ENCODE measurements at regions not wholly inside any gene's neighbourhood (a gene's known extent, or its start where the extent isn't known, plus 50 kb on each side); places are given as distances from the start of the nearest gene placed in this dataset.
"Not testable (repeated sequence)": the region's sequence is repeated elsewhere in the genome, so short reads cannot be mapped to it uniquely, and the experiment has no call there.

DNA sequence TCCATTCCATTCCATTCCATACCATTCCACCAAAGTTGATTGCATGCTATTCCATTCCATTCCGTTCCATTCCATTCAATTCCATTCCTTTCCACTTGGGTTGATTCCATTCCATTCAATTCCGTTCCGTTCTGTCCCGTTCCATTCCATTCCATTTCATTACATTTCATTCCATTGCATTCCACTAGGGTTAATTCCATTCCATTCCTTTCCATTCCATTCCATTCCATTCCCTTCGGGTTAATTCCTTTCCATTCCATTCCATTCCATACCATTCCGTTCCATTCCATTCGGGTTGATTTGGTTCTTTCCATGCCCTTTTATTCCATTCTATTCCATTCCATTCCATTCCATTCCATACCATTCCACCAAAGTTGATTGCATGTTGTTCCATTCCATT lies 131.9 kb downstream of the CWH43 start:
- DNase-seq (ENCODE audit: low read depth in 2 of 2): not testable (repeated sequence)

DNA sequence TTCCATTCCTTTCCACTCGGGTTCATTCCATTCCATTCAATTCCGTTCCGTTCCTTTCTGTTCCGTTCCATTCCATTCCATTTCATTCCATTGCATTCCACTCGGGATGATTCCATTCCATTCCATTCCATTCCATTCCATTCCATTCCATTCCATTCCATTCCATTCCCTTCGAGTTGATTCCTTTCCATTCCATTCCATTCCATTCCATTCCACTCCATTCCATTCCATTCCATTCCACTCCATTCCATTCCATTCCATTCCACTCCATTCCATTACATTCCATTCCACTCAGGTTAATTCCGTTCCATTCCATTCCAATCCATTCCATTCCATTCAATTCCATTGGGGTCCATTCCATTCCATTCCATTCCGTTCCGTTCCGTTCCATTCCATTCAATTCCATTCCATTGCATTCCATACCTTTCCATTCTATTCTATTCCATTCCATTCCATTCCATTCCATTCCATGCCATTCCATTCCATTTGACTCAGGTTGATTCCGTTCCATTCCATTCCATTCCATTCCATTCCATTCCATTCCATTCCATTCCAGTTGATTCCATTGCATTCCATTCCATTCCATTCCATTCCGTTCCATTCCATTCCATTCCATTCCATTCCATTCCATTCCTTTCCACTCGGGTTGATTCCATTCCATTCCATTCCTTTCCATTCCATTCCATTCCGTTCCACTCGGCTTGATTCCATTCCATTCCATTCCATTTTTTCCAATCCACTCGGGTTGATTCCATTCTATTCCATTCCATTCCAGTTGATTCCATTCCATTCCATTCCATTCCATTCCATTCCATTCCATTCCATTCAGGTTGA lies 132.5 kb downstream of the CWH43 start:
- not testable (repeated sequence) for DNase-seq (ENCODE audit: low read depth in 2 of 2)

DNA sequence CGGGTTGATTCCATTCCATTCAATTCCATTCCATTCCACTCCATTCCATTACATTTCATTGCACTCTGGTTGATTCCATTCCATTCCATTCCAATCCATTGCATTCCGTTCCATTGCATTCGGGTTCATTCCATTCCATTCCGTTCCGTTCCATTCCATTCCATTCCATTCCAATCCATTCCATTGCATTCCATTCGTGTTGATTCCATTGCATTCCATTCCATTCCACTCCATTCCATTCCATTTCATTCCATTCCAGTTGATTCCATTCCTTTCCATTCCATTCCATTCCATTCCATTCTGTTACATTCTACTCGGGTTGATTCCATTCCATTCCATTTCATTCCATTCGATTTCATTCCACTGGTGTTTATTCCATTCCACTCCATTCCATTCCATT lies 133.3 kb downstream of the CWH43 start:
- DNase-seq (ENCODE audit: low read depth in 2 of 2): not testable (repeated sequence)

DNA sequence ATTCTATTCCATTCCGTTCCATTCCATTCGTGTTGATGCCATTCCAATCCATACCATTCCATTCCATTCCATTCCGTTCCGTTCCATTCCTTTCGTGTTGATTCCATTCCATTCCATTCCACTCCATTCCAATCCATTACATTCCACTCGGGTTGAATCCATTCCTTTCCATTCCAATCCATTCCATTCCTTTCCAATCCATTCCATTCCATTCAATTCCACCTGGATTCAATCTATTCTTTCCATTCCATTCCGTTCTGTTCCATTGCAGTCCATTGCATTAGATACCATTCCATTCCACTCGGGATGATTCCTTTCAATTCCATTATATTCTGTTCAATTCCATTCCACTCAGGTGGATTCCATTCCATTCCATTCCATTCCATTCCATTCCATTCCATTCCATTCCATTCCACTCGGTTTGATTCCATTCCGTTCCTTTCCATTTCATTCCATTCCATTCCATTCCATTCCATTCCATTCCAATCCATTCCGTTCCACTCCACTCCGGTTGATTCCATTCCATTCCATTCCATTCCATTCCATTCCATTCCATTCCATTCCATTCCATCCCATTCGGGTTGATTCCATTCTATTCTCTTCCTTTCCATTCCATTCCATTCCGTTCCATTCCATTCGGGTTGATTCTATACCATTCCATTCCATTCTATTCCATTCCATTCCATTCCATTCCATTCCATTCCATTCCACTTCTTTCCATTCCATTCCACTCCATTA lies 134.1 kb downstream of the CWH43 start:
- not testable (repeated sequence) for DNase-seq (ENCODE audit: low read depth in 2 of 2)

DNA sequence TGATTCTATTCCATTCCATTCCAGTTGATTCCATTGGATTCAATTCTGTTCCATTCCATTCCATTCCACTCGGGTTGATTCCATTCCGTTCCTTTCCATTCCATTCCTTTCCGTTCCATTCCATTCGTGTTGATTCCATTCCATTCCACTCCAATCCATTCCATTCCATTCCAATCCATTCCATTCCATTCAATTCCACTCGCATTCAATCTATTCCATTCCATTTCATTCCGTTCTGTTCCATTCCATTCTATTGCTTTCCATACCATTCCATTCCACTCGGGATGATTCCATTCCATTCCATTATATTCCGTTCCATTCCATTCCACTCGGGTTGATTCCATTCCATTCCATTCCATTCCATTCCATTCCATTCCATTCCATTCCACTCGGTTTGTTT lies 134.7 kb downstream of the CWH43 start:
- DNase-seq (ENCODE audit: low read depth in 2 of 2): not testable (repeated sequence)

- not testable (repeated sequence) for DNase-seq (ENCODE audit: low read depth in 2 of 2)
Observed at GRCh38 chr4:49126443-49126842, 140.4 kb downstream of the CWH43 start.

- DNase-seq (ENCODE audit: low read depth in 2 of 2): not testable (repeated sequence)
Observed at GRCh38 chr4:49126858-49127257, 140.8 kb downstream of the CWH43 start.

- not testable (repeated sequence) for DNase-seq (ENCODE audit: low read depth in 2 of 2)
Observed at GRCh38 chr4:49129385-49129784, 143.3 kb downstream of the CWH43 start.

DNA sequence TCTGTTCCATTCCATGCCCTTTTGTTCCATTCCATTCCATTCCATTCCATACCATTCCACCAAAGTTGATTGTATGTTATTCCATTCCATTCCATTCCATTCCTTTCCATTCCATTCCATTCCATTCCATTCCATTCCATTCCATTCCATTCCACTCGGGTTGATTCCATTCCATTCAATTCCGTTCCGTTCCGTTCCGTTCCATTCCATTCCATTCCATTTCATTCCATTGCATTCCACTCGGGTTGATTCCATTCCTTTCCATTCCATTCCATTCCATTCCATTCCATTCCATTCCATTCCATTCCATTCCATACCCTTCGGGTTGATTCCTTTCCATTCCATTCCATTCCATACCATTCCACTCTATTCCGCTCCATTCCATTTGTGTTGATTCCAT lies 143.8 kb downstream of the CWH43 start:
- DNase-seq (ENCODE audit: low read depth in 2 of 2): not testable (repeated sequence)

DNA sequence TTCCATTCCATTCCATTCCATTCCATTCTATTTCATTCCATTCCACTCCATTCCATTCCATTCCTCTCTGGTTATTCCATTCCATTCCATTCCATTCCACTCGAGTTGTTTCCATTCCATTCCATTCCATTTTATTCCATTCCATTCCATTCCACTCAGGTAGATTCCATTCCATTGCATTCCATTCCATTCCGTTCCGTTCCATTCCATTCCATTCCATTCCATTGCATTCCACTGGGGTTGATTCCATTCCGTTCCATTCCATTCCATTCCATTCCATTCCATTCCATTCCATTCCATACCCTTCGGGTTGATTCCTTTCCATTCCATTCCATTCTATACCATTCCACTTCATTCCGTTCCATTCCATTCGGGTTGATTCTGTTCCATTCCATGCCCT lies 144.6 kb downstream of the CWH43 start:
- DNase-seq (ENCODE audit: low read depth in 2 of 2): not testable (repeated sequence)

DNA sequence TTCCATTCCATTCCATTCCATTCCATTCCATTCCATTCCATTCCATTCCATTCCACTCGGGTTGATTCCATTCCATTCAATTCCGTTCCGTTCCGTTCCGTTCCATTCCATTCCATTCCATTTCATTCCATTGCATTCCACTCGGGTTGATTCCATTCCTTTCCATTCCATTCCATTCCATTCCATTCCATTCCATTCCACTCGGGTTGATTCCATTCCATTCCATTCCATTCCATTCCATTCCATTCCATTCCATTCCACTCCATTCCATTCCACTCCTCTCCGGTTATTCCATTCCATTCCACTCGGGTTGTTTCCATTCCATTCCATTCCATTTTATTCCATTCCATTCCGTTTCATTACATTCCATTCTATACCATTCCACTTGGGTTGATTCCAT lies 151.0 kb downstream of the CWH43 start:
- DNase-seq (ENCODE audit: low read depth in 2 of 2): not testable (repeated sequence)

- not testable (repeated sequence) for DNase-seq (ENCODE audit: low read depth in 2 of 2)
Observed at GRCh38 chr4:49137961-49138360, 151.9 kb downstream of the CWH43 start.

GRCh38 chr4:49138818-49139217 lies 152.7 kb downstream of the CWH43 start:
- not testable (repeated sequence) for DNase-seq (ENCODE audit: low read depth in 2 of 2)

GRCh38 chr4:49139513-49139912 lies 153.4 kb downstream of the CWH43 start:
- DNase-seq (ENCODE audit: low read depth in 2 of 2): not testable (repeated sequence)

DNA sequence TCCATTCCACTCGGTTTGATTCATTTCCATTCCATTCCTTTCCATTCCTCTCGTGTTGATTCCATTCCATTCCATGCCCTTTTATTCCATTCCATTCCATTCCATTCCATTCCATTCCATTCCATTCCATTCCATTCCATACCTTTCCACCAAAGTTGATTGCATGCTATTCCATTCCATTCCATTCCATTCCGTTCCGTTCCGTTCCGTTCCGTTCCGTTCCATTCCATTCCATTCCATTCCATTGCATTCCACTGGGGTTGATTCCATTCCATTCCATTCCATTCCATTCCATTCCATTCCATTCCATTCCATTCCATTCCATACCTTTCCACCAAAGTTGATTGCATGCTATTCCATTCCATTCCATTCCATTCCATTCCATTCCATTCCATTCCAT lies 154.3 kb downstream of the CWH43 start:
- DNase-seq (ENCODE audit: low read depth in 2 of 2): peak; percentile 2

DNA sequence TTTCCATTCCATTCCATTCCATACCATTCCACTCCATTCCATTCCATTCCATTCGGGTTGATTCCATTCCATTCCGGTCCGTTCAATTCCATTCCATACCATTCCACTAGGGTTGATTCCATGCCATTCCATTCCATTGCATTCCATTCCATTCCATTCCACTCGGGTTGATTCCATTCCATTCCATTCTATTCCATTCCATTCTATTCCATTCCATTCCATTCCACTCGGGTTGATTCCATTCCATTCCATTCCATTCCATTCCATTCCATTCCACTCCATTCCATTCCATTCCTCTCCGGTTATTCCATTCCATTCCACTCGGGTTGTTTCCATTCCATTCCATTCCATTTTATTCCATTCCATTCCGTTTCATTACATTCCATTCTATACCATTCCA lies 155.9 kb downstream of the CWH43 start:
- DNase-seq (ENCODE audit: low read depth in 2 of 2): not testable (repeated sequence)

DNA sequence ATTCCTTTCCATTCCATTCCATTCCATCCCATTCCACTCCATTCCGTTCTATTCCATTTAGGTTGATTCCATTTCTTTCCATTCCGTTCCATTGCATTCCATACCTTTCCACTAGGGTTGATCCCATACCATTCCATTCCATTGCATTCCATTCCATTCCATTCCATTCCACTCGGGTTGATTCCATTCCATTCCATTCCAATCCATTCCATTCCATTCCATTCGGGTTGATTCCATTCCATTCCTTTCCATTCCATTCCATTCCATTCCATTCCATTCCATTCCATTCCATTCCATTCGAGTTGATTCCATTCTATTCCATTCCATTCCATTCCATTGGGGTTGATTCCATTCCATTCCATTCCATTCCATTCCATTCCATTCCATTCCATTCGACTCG lies 161.1 kb downstream of the CWH43 start:
- not testable (repeated sequence) for DNase-seq (ENCODE audit: low read depth in 2 of 2)

- DNase-seq (ENCODE audit: low read depth in 2 of 2): not testable (repeated sequence)
Observed at GRCh38 chr4:49147596-49147995, 161.5 kb downstream of the CWH43 start.

GRCh38 chr4:49149006-49149975 lies 163.2 kb downstream of the CWH43 start:
- DNase-seq (ENCODE audit: low read depth in 2 of 2): not testable (repeated sequence)

DNA sequence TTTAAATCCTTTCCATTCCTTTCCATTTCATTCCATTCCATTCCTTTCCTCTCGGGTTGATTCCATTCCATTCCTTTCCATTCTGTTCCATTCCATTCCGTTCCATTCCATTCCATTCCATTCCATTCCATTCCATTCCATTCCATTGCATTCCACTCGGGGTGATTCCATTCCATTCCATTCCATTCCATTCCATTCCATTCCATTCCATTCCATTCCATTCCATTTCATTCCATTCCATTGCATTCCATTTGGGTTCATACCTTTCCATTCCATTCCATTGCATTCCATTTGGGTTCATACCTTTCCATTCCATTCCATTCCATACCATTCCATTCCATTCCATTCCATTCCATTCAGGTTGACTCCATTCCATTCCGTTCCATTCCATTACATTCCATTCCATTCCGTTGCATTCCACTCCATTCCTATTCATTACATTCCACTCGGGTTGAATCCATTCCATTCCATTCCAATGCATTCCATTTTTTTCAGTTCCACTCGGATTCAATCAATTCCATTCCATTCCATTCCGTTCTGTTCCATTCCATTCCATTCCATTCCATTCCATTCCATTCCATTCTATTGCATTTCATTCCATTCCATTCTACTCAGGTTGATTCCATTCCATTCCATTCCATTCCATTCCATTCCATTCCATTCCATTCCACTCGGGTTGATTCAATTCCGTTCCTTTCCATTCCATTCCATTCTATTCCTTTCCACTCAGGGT lies 164.4 kb downstream of the CWH43 start:
- not testable (repeated sequence) for DNase-seq (ENCODE audit: low read depth in 2 of 2)

DNA sequence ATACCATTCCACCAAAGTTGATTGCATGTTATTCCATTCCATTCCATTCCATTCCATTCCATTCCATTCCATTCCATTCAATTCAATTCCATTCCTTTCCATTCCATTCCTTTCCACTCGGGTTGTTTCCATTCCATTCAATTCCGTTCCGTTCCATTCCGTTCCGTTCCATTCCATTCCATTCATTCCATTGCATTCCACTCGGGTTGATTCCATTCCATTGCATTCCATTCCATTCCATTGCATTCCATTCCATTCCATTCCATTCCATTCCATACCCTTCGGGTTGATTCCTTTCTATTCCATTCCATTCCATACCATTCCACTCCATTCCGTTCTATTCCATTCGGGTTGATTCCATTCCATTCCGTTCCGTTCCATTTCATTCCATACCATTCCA lies 166.9 kb downstream of the CWH43 start:
- not testable (repeated sequence) for DNase-seq (ENCODE audit: low read depth in 2 of 2)
